ENCODE measurements at regions not wholly inside any gene's neighbourhood (a gene's known extent, or its start where the extent isn't known, plus 50 kb on each side); places are given as distances from the start of the nearest gene placed in this dataset.

GRCh38 chr13:44236370-44236769 lies 137.3 kb upstream of the SERP2 start:
- no peaks in the 10 kb centered on the region for H3K36me3 ChIP-seq (ENCODE audit: control insufficient read depth in 4 of 4, insufficient read depth in 4 of 4, low read length in 4 of 4)
- H3K27me3 ChIP-seq (ENCODE audit: control insufficient read depth in 3 of 3, insufficient read depth in 3 of 3, low read length in 2 of 3): no peaks in the 10 kb centered on the region
- H3K4me1 ChIP-seq (ENCODE audit: control insufficient read depth in 5 of 5, insufficient read depth in 5 of 5, low read length in 5 of 5): peaks cover 0 to 39% (median 12%) of the 10 kb centered on the region in 5 donors
- H3K4me3 ChIP-seq: no peak overlapping the region
- no peaks in the 10 kb centered on the region for H3K9me3 ChIP-seq (ENCODE audit: control insufficient read depth in 4 of 4, insufficient read depth in 3 of 4, low read length in 3 of 4)
- H3K27ac ChIP-seq (ENCODE audit: low read depth in 1 of 2, low read length in 1 of 2): peak overlapping the region; percentile 81 to 93
- no peak for TF ChIP-seq CTCF (IDR thresholded peaks at IDR 0.05; ENCODE audit: control extremely low read depth, extremely low read depth)
- 92 to 93% methylated on average over 1 of the region's 1 CpG for WGBS, 2 donors
- no peak for ATAC-seq (ENCODE audit: insufficient read depth, low FRiP score)
- DNase-seq: no peak
- H3K9ac ChIP-seq (ENCODE audit: insufficient read depth in 1 of 2, low read length in 2 of 2): no peak overlapping the region

- no peak for ATAC-seq (ENCODE audit: insufficient read depth, low FRiP score)
- DNase-seq: no peak
- Histone ChIP-seq H3K27me3 (ENCODE audit: control insufficient read depth in 3 of 3, insufficient read depth in 3 of 3, low read length in 2 of 3) (no peaks in the 10 kb centered on the region), H3K36me3 (ENCODE audit: control insufficient read depth in 4 of 4, insufficient read depth in 4 of 4, low read length in 4 of 4) (no peaks in the 10 kb centered on the region), H3K9me3 (ENCODE audit: control insufficient read depth in 4 of 4, insufficient read depth in 3 of 4, low read length in 3 of 4) (no peaks in the 10 kb centered on the region), H3K9ac (ENCODE audit: insufficient read depth in 1 of 2, low read length in 2 of 2) (peak overlapping the region in 1 of 2 donors; percentile 30), H3K4me1 (ENCODE audit: control insufficient read depth in 5 of 5, insufficient read depth in 5 of 5, low read length in 5 of 5) (peaks cover 0 to 38% (median 12%) of the 10 kb centered on the region in 5 donors), H3K27ac (ENCODE audit: low read depth in 1 of 2, low read length in 1 of 2) (peak overlapping the region; percentile 81 to 93), H3K4me3 (no peak overlapping the region)
- TF ChIP-seq CTCF (IDR thresholded peaks at IDR 0.05; ENCODE audit: control extremely low read depth, extremely low read depth): no peak
- WGBS, 2 donors: 54 to 69% methylated on average over 5 of the region's 5 CpGs
Observed at GRCh38 chr13:44236801-44237207, 136.8 kb upstream of the SERP2 start.

GRCh38 chr13:44237276-44237767 lies 136.3 kb upstream of the SERP2 start:
- TF ChIP-seq CTCF (IDR thresholded peaks at IDR 0.05; ENCODE audit: control extremely low read depth, extremely low read depth): no peak
- peak overlapping the region; percentile 85 to 93 for H3K27ac ChIP-seq (ENCODE audit: low read depth in 1 of 2, low read length in 1 of 2)
- H3K36me3 ChIP-seq (ENCODE audit: control insufficient read depth in 4 of 4, insufficient read depth in 4 of 4, low read length in 4 of 4): no peaks in the 10 kb centered on the region
- peaks cover 0 to 33% (median 12%) of the 10 kb centered on the region in 5 donors for H3K4me1 ChIP-seq (ENCODE audit: control insufficient read depth in 5 of 5, insufficient read depth in 5 of 5, low read length in 5 of 5)
- WGBS, 2 donors: 8 to 22% methylated on average over 4 of the region's 4 CpGs
- H3K9me3 ChIP-seq (ENCODE audit: control insufficient read depth in 4 of 4, insufficient read depth in 3 of 4, low read length in 3 of 4): no peaks in the 10 kb centered on the region
- peak overlapping the region in 1 of 2 donors; percentile 36 for H3K9ac ChIP-seq (ENCODE audit: insufficient read depth in 1 of 2, low read length in 2 of 2)
- peak; percentile 87 for ATAC-seq (ENCODE audit: insufficient read depth, low FRiP score)
- no peaks in the 10 kb centered on the region for H3K27me3 ChIP-seq (ENCODE audit: control insufficient read depth in 3 of 3, insufficient read depth in 3 of 3, low read length in 2 of 3)
- DNase-seq: peak; percentile 83 to 96 (median 94)
- H3K4me3 ChIP-seq: no peak overlapping the region

GRCh38 chr13:44237881-44238421 lies 135.7 kb upstream of the SERP2 start:
- Histone ChIP-seq H3K27ac (ENCODE audit: low read depth in 1 of 2, low read length in 1 of 2) (peak overlapping the region; percentile 81 to 85), H3K4me1 (ENCODE audit: control insufficient read depth in 5 of 5, insufficient read depth in 5 of 5, low read length in 5 of 5) (peaks cover 0 to 30% (median 12%) of the 10 kb centered on the region in 5 donors), H3K9me3 (ENCODE audit: control insufficient read depth in 4 of 4, insufficient read depth in 3 of 4, low read length in 3 of 4) (no peaks in the 10 kb centered on the region), H3K9ac (ENCODE audit: insufficient read depth in 1 of 2, low read length in 2 of 2) (no peak overlapping the region), H3K36me3 (ENCODE audit: control insufficient read depth in 4 of 4, insufficient read depth in 4 of 4, low read length in 4 of 4) (no peaks in the 10 kb centered on the region), H3K4me3 (no peak overlapping the region), H3K27me3 (ENCODE audit: control insufficient read depth in 3 of 3, insufficient read depth in 3 of 3, low read length in 2 of 3) (no peaks in the 10 kb centered on the region)
- no peak for TF ChIP-seq CTCF (IDR thresholded peaks at IDR 0.05; ENCODE audit: control extremely low read depth, extremely low read depth)
- no peak for ATAC-seq (ENCODE audit: insufficient read depth, low FRiP score)
- DNase-seq: peak; percentile 37 to 75 (median 74)
- WGBS, 2 donors: 64 to 65% methylated on average over 4 of the region's 4 CpGs
